ENCODE measurements at regions not wholly inside any gene's neighbourhood (a gene's known extent, or its start where the extent isn't known, plus 50 kb on each side); places are given as distances from the start of the nearest gene placed in this dataset.
"Not testable (repeated sequence)": the region's sequence is repeated elsewhere in the genome, so short reads cannot be mapped to it uniquely, and the experiment has no call there.

- H3K27ac ChIP-seq: no peak overlapping the region
- no peak for DNase-seq (ENCODE audit: low spot score)
- no peak overlapping the region for H3K4me3 ChIP-seq
- no peaks in the 10 kb centered on the region for H3K36me3 ChIP-seq
- H3K9me3 ChIP-seq: no peaks in the 10 kb centered on the region
- TF ChIP-seq CTCF (IDR thresholded peaks at IDR 0.05): no peak
- no peaks in the 10 kb centered on the region for H3K27me3 ChIP-seq (replicated peaks; ENCODE audit: insufficient read depth)
- no peak for ATAC-seq (ENCODE audit: insufficient number of reproducible peaks, low FRiP score, low read depth)
- H3K4me1 ChIP-seq (ENCODE audit: control insufficient read depth in 1 of 2, low read depth in 2 of 2): peaks cover 0 to 17% of the 10 kb centered on the region in 2 donors
Measured at GRCh38 chr11:112537026-112537425, 276.4 kb upstream of the PLET1 start.

- H3K27me3 ChIP-seq (replicated peaks; ENCODE audit: insufficient read depth): no peaks in the 10 kb centered on the region
- no peaks in the 10 kb centered on the region for H3K9me3 ChIP-seq
- H3K4me3 ChIP-seq: no peak overlapping the region
- no peak for DNase-seq (ENCODE audit: low spot score)
- no peak for ATAC-seq (ENCODE audit: insufficient number of reproducible peaks, low FRiP score, low read depth)
- peaks cover 0 to 17% of the 10 kb centered on the region in 2 donors for H3K4me1 ChIP-seq (ENCODE audit: control insufficient read depth in 1 of 2, low read depth in 2 of 2)
- no peaks in the 10 kb centered on the region for H3K36me3 ChIP-seq
- TF ChIP-seq CTCF (IDR thresholded peaks at IDR 0.05): no peak
- no peak overlapping the region for H3K27ac ChIP-seq
Measured at GRCh38 chr11:112537846-112538330, 277.2 kb upstream of the PLET1 start.

- H3K36me3 ChIP-seq: no peaks in the 10 kb centered on the region
- no peak overlapping the region for H3K27ac ChIP-seq
- H3K4me3 ChIP-seq: peak overlapping the region; percentile 25
- H3K4me1 ChIP-seq (ENCODE audit: control insufficient read depth in 1 of 2, low read depth in 2 of 2): peaks cover 0 to 17% of the 10 kb centered on the region in 2 donors
- no peak for TF ChIP-seq CTCF (IDR thresholded peaks at IDR 0.05)
- no peaks in the 10 kb centered on the region for H3K27me3 ChIP-seq (replicated peaks; ENCODE audit: insufficient read depth)
- H3K9me3 ChIP-seq: no peaks in the 10 kb centered on the region
- ATAC-seq (ENCODE audit: insufficient number of reproducible peaks, low FRiP score, low read depth): no peak
- no peak for DNase-seq (ENCODE audit: low spot score)
Measured at GRCh38 chr11:112538534-112539280, 278.0 kb upstream of the PLET1 start.

- Histone ChIP-seq H3K4me3 (peak overlapping the region; percentile 25), H3K4me1 (ENCODE audit: control insufficient read depth in 1 of 2, low read depth in 2 of 2) (peaks cover 0 to 17% of the 10 kb centered on the region in 2 donors)
- DNase-seq (ENCODE audit: low spot score); H3K27ac ChIP-seq; ATAC-seq (ENCODE audit: insufficient number of reproducible peaks, low FRiP score, low read depth); H3K9me3 ChIP-seq; H3K27me3 ChIP-seq (replicated peaks; ENCODE audit: insufficient read depth); H3K36me3 ChIP-seq: not testable (repeated sequence)
Measured at GRCh38 chr11:112539281-112539555, 278.6 kb upstream of the PLET1 start.

- H3K36me3 ChIP-seq: no peaks in the 10 kb centered on the region
- no peak for ATAC-seq (ENCODE audit: insufficient number of reproducible peaks, low FRiP score, low read depth)
- no peak for DNase-seq (ENCODE audit: low spot score)
- H3K9me3 ChIP-seq: no peaks in the 10 kb centered on the region
- H3K27ac ChIP-seq: no peak overlapping the region
- H3K4me3 ChIP-seq: peak overlapping the region; percentile 25
- no peak for TF ChIP-seq CTCF (IDR thresholded peaks at IDR 0.05)
- H3K27me3 ChIP-seq (replicated peaks; ENCODE audit: insufficient read depth): no peaks in the 10 kb centered on the region
- H3K4me1 ChIP-seq (ENCODE audit: control insufficient read depth in 1 of 2, low read depth in 2 of 2): peaks cover 0 to 17% of the 10 kb centered on the region in 2 donors
Measured at GRCh38 chr11:112539741-112540140, 279.1 kb upstream of the PLET1 start.

- H3K4me3 ChIP-seq: no peak overlapping the region
- H3K27me3 ChIP-seq (replicated peaks; ENCODE audit: insufficient read depth): no peaks in the 10 kb centered on the region
- DNase-seq (ENCODE audit: low spot score): no peak
- H3K4me1 ChIP-seq (ENCODE audit: control insufficient read depth in 1 of 2, low read depth in 2 of 2): peaks cover 0 to 17% of the 10 kb centered on the region in 2 donors
- H3K27ac ChIP-seq: no peak overlapping the region
- no peaks in the 10 kb centered on the region for H3K36me3 ChIP-seq
- H3K9me3 ChIP-seq: no peaks in the 10 kb centered on the region
- no peak for ATAC-seq (ENCODE audit: insufficient number of reproducible peaks, low FRiP score, low read depth)
- no peak for TF ChIP-seq CTCF (IDR thresholded peaks at IDR 0.05)
Measured at GRCh38 chr11:112540261-112540660, 279.6 kb upstream of the PLET1 start.
